ENCODE measurements at regions not wholly inside any gene's neighbourhood (a gene's known extent, or its start where the extent isn't known, plus 50 kb on each side); places are given as distances from the start of the nearest gene placed in this dataset.
"Not testable (repeated sequence)": the region's sequence is repeated elsewhere in the genome, so short reads cannot be mapped to it uniquely, and the experiment has no call there.

DNA sequence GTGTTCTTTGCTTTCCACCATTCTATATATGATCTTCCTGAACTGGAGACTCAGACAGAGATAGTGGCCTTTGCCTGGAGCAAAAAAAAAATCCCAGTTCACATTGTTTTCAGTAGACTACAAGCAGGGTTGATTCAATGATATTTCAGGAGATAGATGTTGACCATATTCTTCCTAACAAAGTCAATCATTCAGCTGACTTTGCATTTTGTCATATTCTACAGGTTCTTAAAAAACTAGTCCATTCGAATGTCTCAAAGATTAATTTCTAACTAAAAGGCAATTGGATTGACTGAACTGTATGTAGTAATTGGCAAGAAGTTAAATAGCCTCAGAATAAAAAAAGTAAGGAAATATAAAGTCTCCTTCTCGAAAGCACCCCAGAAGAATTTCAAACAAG lies 479.5 kb downstream of the NKX6-1 start:
- no peak for DNase-seq (ENCODE audit: low read depth in 2 of 2)

DNA sequence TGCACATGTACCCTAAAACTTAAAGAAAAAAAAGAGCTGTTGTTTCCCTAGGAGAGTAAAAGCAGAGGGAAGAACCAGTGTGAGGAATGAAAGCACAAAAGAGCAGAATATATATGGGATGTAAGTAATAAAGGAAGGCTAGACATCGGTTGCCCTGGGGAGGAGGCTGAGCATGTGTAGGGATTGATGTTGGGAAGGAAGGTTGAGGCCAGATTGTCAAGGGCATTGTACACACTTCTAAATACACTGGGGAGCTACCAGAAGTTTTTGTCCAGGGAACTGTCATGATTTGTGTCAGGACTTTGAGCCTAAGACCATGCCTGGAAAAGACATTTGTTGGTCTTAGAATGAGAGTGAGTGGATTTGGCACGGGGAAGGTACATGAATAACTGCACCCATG lies 467.1 kb downstream of the GPAT3 start:
- no peak for DNase-seq (ENCODE audit: low read depth in 2 of 2)

DNA sequence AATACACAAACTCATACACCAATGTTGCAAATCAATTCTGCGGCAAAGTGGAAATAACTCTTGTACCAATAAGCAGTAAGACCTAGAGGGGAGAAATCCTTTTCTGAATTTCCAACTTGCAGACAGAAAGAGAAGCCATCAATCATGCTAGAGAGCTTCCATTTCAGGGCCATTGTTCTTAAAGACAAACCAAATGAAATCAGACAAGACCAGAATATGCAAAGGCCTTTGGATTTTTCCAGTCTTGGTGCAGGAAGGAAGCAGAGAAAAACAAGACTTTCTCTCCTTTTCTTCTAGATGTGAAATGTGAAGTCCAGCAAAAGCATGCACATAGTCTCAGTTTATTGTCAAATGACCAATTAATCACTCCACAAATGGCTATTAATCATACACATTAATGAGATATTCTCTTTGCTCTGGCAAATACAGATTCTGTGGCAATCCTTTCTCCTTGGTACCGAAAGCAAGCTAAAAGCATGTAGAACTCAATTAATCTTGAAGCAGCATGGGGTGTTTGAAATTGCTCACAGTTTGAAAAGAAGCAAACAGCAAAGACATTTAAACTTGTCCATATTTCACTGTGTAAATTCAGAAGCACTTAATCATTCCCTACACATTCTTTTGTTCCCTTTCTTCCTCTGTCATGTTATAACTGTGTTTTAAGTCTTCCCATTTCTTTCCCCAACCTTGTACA lies 466.1 kb downstream of the GPAT3 start:
- DNase-seq (ENCODE audit: low read depth in 2 of 2), result no peak

DNA sequence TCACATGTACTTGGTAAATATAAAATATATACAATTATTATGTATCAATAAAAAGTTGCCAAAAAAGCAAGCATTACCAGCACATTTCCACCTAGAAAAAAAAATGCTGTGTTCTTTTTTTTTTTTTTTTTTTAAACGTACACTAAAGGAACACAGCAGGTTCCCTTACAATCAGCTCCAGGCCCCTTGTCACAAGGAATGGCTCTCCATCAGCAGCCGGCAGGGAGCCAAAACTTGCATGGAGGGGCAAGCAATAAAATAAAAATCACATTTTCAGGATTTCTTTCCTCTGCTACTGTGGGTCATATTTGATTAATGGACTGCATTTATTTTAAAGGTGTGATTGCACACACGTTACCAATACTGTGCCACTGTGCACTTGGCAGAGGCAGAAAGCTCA lies 460.3 kb downstream of the GPAT3 start:
- DNase-seq (ENCODE audit: low read depth in 2 of 2), result no peak

DNA sequence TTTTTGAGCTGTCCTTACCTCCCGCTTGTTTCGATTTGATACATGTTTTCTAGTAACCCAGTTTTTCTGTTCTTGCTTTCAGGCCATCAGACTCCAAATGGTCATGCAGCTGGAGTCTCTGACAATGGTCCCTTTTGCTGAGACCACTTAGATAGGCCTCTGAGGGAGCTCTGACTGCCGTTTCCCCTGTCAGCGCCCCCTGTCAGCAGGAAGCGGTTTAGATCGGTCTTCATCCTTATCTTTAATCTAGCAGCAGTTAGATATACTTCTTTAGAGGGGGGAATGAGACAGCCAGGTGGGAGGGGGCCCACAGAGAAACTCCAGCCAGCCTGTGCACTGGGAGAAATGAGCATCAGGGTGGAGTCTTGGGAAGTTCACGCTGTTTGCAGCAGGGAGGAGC lies 457.9 kb downstream of the GPAT3 start:
- no peak for DNase-seq (ENCODE audit: low read depth in 2 of 2)

DNA sequence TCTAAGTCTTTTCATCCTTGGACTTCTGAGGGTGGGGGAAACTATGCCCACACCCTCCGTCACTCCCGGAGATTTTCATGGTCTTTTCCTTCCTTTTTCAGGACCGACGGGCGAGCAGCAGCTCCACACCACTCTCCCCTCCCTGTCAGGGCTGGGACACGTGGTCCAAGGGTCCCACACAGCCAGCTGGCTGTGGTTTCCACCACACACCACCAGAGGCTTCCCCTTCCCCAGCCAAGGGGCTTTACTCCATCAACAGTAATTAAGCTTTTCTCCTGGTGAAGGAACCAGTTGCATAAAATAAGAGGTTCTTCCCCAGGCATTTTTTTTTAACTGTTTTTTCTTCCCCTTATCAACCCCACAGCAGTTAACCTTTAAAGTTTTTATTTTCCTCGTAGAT lies 453.9 kb downstream of the GPAT3 start:
- no peak for DNase-seq (ENCODE audit: low read depth in 2 of 2)

DNA sequence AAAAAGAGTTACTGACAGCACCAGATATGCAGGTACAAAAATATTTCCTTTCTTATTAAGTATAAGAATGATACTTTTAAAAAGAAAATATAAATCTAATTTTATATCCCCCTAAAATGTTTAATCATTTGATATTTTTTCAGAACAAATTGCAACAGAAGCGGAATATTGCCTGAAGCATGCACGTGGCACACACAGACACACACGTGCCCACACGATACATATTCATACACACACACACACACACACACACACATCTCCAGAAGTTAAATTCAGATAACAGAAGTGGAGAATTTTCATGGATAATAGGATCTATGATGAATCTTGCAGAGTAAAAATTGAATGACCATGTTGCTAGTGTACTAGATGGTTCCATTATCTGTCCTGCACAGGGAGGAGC lies 445.2 kb downstream of the GPAT3 start:
- no peak for DNase-seq (ENCODE audit: low read depth in 2 of 2)

DNA sequence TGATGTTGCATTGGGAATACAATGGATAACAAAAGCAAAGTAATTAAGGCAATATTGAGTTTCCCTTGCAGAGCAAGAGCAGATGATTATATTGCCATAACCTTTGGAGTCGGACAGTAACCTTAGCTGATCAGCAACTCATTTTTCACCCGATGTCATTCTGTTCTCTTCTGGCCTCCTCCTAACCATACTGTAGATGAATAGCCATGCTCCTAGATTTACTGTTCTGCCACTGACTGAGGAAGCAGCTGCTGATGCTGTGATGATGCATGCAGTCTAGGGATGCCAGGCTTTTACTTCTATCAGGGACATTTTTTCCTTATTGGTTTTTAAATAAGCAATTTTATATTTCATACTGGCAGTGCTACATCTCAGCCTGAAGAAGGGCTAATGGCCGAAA lies 443.9 kb downstream of the GPAT3 start:
- DNase-seq (ENCODE audit: low read depth in 2 of 2), result no peak

DNA sequence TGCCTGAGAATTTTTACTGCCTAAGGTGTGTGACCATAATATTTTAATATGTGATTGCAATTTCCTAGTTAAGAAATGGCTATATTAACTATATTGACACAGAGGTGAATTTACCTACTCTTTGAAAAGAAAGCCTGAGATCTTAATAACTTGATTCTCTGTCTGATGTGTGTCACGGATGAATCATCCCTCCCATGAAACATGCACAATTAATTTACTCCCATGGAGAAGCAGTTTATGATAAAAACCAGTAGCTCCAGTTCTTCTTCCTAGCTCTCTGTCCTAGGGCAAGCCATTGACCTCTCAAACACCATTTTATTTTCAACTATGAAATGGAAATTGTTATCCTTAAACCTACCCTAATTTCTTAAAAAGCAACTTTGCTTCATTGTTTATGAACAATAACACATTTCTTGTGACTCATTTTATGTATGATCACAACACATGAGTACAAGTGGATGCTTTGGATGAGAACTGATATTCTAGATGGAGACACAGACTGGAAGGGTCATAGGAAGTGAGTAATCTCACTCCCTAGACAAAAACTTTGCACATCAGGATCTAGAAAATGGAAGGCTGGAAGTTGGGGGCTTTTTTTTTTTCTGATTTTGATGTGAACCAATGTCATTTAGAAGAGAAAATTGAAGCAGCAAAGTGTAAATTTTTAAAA lies 438.3 kb downstream of the GPAT3 start:
- DNase-seq (ENCODE audit: low read depth in 2 of 2), result no peak

DNA sequence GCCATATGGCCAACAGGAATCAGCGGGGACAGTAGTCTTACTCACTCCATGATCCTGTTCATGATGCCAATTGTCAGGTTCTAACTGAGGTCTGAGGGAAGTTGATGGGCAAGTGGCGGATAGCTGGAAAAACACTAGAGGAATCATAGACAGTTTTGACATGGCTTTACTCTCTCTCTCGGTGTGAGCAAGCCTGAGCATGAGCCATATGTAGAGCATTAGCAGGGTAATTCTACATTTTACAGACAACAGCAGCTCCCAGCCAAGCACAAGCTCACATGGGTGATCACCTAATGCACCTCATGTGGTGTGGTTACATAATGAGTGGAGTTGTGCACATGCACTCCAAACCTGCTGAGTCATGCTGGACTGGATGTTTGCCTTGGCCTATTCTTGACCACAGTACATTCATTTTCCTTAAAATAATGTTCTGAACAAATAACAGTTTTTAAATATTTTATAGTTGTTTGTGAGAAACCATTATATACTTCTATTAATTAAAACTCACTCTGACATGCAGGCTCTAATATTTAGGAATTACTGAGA lies 429.2 kb downstream of the GPAT3 start:
- no peak for DNase-seq (ENCODE audit: low read depth in 2 of 2)

DNA sequence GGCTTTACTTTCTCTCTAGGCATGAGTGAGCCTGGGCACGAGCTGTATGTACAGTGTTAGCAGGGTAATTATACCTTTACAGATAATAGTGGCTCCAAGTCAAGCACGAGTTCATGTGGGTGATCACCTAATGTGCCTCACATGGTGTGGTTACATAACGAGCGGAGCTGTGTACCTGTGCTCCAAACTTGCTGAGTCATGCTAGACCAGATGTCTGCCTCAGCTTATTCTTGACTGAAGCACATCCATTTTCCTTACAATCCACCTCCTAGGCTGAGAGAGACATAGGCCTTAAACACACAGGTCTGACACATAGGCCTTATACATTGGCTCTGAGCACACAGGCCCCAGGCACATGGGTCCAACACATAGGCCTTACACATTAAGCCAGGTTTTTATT lies 426.6 kb downstream of the GPAT3 start:
- DNase-seq (ENCODE audit: low read depth in 2 of 2), result no peak

DNA sequence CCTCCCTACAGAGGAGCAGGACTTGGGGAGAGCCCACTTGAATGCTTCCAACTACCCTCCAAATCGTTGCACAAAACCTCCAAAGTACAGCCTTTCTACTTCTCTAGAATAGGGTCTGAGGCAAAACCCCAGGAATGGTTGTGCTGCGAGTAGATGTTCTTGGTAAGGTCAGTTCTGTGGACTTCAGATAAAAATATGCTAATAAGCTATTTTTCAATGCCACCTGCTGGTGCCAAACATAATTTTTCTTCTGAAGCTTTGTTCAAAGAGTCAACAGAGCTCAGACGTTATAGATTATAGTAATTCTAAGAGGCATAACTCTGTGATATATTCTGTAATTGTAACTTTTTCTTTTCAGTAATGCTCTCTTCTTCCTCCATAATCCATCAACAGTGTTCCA lies 425.7 kb downstream of the GPAT3 start:
- DNase-seq (ENCODE audit: low read depth in 2 of 2), result no peak

DNA sequence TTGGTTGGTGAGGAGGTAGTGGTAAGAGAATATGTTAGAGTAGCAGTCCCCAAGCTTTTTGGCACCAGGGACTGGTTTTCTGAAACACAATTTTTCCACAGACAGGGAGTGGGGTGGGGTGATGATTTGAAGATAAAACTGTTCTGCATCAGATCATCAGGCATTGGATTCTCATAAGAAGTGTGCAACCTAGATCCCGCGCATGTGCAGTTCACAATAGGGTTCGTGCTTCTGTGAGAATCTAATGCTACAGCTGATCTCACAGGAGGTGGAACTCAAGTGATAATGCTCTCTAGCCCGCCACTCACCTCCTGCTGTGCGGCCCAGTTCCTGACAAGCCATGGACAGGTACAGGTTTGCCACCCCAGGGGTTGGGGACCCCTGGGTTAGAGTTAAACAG lies 423.3 kb downstream of the GPAT3 start:
- no peak for DNase-seq (ENCODE audit: low read depth in 2 of 2)

DNA sequence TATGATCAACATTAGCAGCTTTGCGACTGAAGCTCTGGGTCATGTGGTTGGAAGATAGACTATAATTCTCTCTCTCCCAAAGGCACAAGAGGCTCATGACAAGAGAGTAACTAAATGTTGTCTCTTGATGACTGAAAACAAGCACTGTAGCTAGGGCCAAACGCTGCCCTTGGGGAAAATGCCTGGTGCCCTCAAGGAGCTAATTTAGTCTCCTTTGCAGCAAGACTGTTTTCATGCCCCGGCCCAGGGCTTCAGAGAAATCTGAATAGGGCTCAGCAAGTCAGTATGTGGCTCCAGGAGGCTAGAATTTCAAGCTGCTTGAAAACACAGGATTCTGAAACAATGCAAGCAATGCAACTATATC lies 411.9 kb downstream of the GPAT3 start:
- DNase-seq (ENCODE audit: low read depth in 2 of 2), result no peak

DNA sequence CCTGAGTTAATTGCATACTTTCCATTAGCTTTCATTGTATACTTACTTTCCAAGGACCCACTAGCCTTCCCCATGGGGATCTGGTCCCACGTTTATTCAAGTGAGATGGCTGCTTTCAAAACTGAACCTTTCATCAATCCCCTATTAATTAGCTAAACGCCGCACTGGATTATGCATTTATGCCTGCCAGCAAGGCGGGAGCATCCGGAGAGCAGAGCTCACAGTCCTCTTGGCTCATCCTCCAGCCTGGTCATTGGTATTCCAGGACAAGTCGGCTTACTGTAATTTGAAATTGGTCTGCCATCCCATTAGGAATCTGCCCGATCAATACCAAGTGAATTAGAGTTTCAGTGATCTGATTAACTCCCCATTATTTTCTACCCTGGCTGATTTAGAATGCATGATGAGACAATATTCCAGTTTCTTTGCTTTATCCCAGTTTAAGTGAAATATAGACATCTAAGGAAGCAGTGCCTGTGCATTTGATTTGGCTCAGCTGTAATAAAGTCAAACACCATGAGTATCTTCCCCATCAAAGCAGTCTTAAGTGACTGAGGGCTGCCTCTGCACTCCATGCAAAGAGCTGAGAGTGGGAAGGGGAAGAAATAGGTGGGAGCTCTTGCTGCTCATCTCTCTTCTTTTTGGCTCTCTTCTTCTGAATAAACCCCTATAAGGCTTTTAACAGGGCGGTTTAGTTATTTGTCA lies 411.4 kb downstream of the GPAT3 start:
- DNase-seq (ENCODE audit: low read depth in 2 of 2), result no peak

DNA sequence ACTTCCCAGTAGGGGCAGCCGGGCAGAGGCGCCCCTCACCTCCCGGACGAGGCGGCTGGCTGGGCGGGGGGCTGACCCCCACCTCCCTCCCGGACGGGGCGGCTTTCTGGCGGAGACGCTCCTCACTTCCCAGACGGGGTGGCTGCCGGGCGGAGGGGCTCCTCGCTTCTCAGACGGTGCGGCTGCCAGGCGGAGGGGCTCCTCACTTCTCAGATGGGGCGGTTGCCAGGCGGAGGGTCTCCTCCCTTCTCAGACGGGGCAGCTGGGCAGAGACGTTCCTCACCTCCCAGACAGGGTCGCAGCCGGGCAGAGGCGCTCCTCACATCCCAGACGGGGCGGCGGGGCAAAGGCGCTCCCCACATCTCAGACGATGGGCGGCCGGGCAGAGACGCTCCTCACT lies 407.8 kb downstream of the GPAT3 start:
- DNase-seq (ENCODE audit: low read depth in 2 of 2), result not testable (repeated sequence)

DNA sequence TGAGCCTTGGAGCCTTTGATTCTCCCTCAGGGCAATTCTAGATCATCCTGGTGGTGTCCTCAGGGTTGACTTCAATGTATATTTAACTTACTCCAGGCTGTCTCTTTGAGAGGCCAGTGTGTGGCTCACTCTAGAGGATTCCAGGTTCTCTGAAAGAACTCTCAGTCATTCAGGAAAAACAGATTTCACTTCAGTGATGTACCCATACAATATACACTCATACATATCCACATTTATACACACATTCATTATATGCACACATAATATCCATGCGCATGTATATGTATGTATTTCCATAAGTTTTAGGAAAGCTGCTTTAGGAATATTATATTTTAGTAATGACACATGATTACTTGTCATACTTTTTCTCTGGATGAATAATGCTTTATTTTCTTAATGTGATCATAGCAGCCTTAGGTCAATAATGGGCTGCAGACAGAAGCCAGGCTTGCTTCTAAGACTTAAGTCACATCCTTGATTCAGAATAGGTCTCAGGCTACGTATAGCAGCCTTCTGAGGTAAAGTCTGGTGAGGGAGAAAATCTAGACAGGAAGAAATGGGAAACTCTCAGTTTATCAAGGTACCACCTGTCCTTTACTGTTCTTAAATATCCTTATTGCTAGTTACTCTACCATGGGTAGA lies 397.0 kb downstream of the GPAT3 start:
- DNase-seq (ENCODE audit: low read depth in 2 of 2), result no peak

DNA sequence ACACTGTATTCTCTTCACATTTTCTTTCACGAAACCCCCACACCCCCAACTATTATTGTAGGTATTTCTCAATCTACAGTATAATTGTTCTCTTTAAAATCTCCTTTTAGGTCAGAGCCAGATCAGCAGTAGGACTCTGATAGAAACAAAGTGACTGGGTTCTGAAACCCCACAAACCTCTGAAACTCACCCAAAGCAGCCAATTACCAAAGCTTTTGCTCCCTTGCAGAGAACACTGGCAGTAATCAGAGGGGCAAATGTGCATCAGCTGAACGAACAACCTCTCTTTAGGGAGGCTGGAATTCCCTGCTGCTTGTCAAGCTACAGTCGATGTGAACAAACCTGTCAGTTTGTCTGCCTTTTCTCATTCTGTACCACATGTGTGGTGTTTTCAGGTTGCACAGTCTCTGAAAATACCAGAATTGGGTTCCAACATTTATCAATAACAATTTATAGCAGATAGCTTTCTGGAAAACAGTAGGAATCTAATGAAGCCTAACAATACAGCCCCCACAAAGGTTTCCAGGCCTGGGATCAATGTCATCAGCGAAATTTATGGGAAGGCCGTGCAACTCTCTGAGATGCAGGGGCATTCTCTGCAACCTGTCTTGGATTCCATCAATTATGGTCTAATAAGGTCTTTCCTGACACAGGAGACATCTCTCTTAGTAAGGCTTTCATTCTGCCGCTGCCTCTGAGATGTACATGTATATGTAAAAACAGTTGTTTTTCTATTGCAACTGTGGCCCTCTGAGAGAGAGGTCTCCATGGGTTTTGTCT lies 395.9 kb downstream of the GPAT3 start:
- no peak for DNase-seq (ENCODE audit: low read depth in 2 of 2)

DNA sequence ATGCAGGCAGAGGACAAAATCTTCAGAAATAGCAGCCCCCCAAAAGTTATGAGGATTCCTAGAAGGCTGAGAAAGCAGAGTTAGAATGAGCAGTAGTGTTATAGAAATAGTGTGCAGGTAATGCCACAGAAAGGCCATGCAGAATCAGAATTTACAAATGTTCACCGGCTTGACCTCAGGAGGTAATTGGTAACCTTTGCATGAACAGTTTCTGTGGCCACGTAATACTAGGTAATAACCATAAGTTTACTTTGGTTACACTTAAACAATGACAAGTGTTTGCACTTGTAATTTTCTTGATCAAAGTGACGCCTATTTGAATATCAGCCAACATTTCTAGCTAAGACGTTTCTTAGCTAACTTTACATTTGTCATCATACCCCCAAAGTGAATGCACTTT lies 393.6 kb downstream of the GPAT3 start:
- DNase-seq (ENCODE audit: low read depth in 2 of 2), result no peak

DNA sequence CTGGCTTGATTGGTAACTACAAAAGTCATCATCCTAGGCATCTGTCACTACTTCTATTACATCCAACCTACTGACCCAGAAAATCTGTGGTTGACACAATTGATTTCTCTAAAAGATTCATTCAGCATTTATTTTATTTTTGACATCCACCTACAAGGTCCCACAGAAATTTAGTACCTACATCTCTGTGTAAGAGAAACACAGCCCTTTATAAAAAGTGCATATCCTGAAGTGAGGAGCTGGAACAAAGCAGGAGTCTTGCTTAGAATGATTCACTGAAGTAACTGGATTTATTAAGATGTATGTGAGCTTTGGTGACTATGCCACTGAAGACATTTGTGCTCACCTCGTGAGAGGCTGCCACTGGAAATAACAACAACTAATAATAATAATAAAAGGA lies 391.0 kb downstream of the GPAT3 start:
- no peak for DNase-seq (ENCODE audit: low read depth in 2 of 2)

DNA sequence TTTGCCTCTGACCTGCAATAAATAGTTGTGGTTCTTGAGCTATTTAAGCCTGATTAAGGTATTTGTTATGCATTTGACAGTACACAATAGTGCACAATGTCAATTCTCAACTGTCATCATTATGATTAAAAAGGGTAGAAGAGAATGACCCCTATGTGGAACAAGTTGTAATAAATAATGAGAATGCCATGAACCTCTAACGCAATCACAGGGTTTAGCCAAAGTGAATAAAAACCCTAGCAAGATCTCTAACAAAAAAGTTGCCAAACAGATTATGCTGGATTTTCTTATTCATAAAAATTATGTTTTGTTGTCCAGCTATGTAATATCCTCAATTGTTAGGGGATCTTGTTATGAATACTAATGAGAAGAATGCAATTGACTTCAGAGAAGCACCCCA lies 387.4 kb downstream of the GPAT3 start:
- no peak for DNase-seq (ENCODE audit: low read depth in 2 of 2)

DNA sequence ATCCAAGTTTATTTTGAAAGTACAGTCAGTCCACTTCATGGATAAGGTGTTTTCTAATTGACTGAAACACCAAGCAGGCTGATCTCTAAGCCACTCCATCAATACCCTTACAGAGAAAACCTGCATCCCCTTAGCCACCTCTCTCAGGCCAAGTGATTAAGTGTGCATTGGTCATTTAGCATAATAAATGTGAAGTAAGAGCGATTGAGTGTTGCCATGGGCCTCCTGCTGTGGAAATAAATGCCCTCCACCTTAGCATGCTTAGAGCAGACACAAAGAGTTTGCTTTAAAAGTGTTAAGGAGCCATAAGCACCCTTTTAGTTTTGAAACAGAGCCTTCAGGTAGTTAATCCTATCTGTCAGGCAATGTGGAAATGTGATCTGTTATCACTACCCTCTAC lies 386.5 kb downstream of the GPAT3 start:
- DNase-seq (ENCODE audit: low read depth in 2 of 2), result no peak
